DOHH2 (cell line): ENCODE measurements at regions not wholly inside any gene's neighbourhood (a gene's known extent, or its start where the extent isn't known, plus 50 kb on each side); places are given as distances from the start of the nearest gene placed in this dataset.

Source experiments
- H3F3A ChIP-seq: fragments of 200-600 bp; sonication (generic), shearing (Covaris generic); 2 replicates; pipeline ENCODE4 v1.6.0; 2016; ENCODE audit warnings: antibody characterized with exemption, mild to moderate bottlenecking; ENCODE audit not compliant: control insufficient read depth, insufficient read depth
- H3K27ac ChIP-seq: fragments of 200-600 bp; sonication (generic); 2 replicates; pipeline ENCODE4 v1.5.1; 2014; ENCODE audit warnings: low read depth, mild to moderate bottlenecking, low read length, moderate library complexity
- H3K27me3 ChIP-seq: fragments of 200-600 bp; sonication (generic); 2 replicates; pipeline ENCODE4 v1.6.1; 2014; ENCODE audit warnings: mild to moderate bottlenecking, low read length, mixed read lengths; ENCODE audit not compliant: control insufficient read depth
- H3K36me3 ChIP-seq: fragments of 200-600 bp; sonication (generic); 2 replicates; pipeline ENCODE4 v1.6.1; 2014; ENCODE audit warnings: mild to moderate bottlenecking, low read length, moderate library complexity, mixed read lengths; ENCODE audit not compliant: control insufficient read depth
- H3K4me1 ChIP-seq: fragments of 200-600 bp; sonication (generic); 2 replicates; pipeline ENCODE4 v1.6.1; 2014; ENCODE audit warnings: mild to moderate bottlenecking, low read length, mixed read lengths; ENCODE audit not compliant: control insufficient read depth
- H3K4me2 ChIP-seq: fragments of 200-600 bp; sonication (generic); 2 replicates; pipeline ENCODE4 v1.6.0; 2014; ENCODE audit warnings: mild to moderate bottlenecking, low read length, moderate library complexity
- H3K4me3 ChIP-seq: fragments of 200-600 bp; sonication (generic); 2 replicates; pipeline ENCODE4 v1.5.1; 2014; ENCODE audit warnings: mild to moderate bottlenecking, low read length, mixed read lengths
- H3K79me2 ChIP-seq: fragments of 200-600 bp; sonication (generic); 2 replicates; pipeline ENCODE4 v1.6.1; 2014; ENCODE audit warnings: mild to moderate bottlenecking, low read length, mixed read lengths; ENCODE audit not compliant: control insufficient read depth
- H3K9me2 ChIP-seq: fragments of 200-600 bp; sonication (generic); replicated peaks from 2 replicates; pipeline ENCODE4 v1.6.1; 2014; ENCODE audit warnings: mild to moderate bottlenecking, low read length, mixed read lengths; ENCODE audit not compliant: control insufficient read depth
- H3K9me3 ChIP-seq: fragments of 200-600 bp; sonication (generic); 2 replicates; pipeline ENCODE4 v1.6.1; 2014; ENCODE audit warnings: antibody characterized with exemption, low read length, mixed read lengths; ENCODE audit not compliant: control insufficient read depth, insufficient read depth
- H4K20me1 ChIP-seq: fragments of 200-600 bp; sonication (generic); 2 replicates; pipeline ENCODE4 v1.6.0; 2014; ENCODE audit warnings: low read depth, mild to moderate bottlenecking, antibody characterized with exemption, low read length, moderate library complexity; ENCODE audit not compliant: control insufficient read depth, insufficient read depth
- CTCF ChIP-seq: fragments of 200-600 bp; sonication (generic); IDR thresholded peaks from one replicate; pipeline ENCODE4 v1.5.1; 2014; ENCODE audit warnings: antibody characterized with exemption, mild to moderate bottlenecking, low read depth, low read length; ENCODE audit not compliant: poor library complexity, severe bottlenecking
- EZH2phosphoT487 ChIP-seq: fragments of 200-600 bp; sonication (generic); IDR thresholded peaks from 2 replicates; pipeline ENCODE4 v1.6.1; 2017; ENCODE audit warnings: borderline replicate concordance, mild to moderate bottlenecking, antibody characterized with exemption, low read length, moderate library complexity, mixed read lengths

DNA sequence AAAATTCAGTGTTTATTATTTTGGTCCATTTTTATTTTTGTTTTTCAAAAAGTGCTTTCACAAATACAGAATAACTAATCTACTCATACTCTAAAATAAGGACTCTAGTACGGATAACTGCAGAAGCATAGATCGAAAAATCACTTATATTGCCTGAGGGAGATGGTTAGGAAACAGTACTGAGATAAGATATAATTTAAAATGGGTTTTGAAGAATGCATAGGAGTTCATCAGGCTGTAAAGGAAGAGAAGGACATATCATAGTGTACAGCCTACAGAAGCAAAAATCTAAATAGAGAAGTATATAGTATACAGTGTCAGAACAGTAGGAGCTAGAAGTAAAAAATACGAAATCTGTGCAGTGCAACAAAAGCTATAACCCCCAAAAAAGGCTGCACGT lies 247.4 kb downstream of the SOX11 start:
- TF ChIP-seq CTCF (no peak), EZH2phosphoT487 (no peak)

GRCh38 chr2:5940596-5941535 lies 248.7 kb downstream of the SOX11 start:
- Histone ChIP-seq H3K79me2 (no peaks in the 10 kb centered on the region), H3K4me3 (no peak overlapping the region), H3K27ac (no peak overlapping the region), H3K27me3 (no peaks in the 10 kb centered on the region), H3F3A (no peaks in the 10 kb centered on the region), H3K4me1 (no peaks in the 10 kb centered on the region), H3K36me3 (no peaks in the 10 kb centered on the region), H3K9me2 (no peaks in the 10 kb centered on the region), H3K9me3 (no peaks in the 10 kb centered on the region), H3K4me2 (no peak overlapping the region), H4K20me1 (no peaks in the 10 kb centered on the region)
- TF ChIP-seq CTCF (no peak), EZH2phosphoT487 (no peak)

More for the DNA sequence above, 247.4 kb downstream of the SOX11 start:
- Histone ChIP-seq H3F3A (no peaks in the 10 kb centered on the region), H3K4me2 (no peak overlapping the region), H3K4me1 (no peaks in the 10 kb centered on the region), H3K27ac (no peak overlapping the region), H3K36me3 (no peaks in the 10 kb centered on the region), H3K79me2 (no peaks in the 10 kb centered on the region), H3K4me3 (no peak overlapping the region), H3K27me3 (no peaks in the 10 kb centered on the region), H4K20me1 (no peaks in the 10 kb centered on the region), H3K9me2 (no peaks in the 10 kb centered on the region), H3K9me3 (no peaks in the 10 kb centered on the region)

GRCh38 chr2:5942204-5942603 lies 250.0 kb downstream of the SOX11 start:
- Histone ChIP-seq H3K4me3 (no peak overlapping the region), H3K4me1 (no peaks in the 10 kb centered on the region), H3F3A (no peaks in the 10 kb centered on the region), H3K9me3 (no peaks in the 10 kb centered on the region), H3K36me3 (no peaks in the 10 kb centered on the region), H3K79me2 (no peaks in the 10 kb centered on the region), H3K9me2 (no peaks in the 10 kb centered on the region), H3K4me2 (no peak overlapping the region), H3K27me3 (no peaks in the 10 kb centered on the region), H4K20me1 (no peaks in the 10 kb centered on the region), H3K27ac (no peak overlapping the region)
- TF ChIP-seq EZH2phosphoT487, result no peak
- TF ChIP-seq CTCF, result no peak
